HG03442 (cell line): ENCODE measurements at regions not wholly inside any gene's neighbourhood (a gene's known extent, or its start where the extent isn't known, plus 50 kb on each side); places are given as distances from the start of the nearest gene placed in this dataset.
"Not testable (repeated sequence)": the region's sequence is repeated elsewhere in the genome, so short reads cannot be mapped to it uniquely, and the experiment has no call there.

Experiments
- ATAC-seq: cut with Tn5 transposase; IDR thresholded peaks from one replicate; pipeline ENCODE4 v1.9.1; 2021; ENCODE audit warnings: mild to moderate bottlenecking, moderate library complexity; ENCODE audit not compliant: unreplicated experiment

DNA sequence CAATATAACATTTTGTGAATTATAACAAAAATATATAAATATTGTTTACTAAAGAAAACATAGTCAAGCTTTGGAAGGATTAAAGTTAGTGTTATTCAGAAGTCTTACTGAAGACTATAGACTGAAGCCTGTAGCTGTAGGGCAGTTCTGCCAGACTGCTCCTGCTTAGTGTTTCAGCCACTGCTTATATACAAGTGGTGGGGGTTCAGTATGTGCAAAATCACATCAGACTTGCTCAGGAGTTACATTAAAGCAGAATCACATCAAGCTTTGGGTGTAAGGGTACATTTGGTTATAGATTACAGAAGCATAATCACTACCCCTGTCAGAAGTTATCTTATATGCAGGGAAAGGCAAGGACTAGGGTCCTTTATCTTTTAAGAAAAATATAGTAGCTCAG lies 653.8 kb downstream of the ANKRD7 start:
- no peak for ATAC-seq

DNA sequence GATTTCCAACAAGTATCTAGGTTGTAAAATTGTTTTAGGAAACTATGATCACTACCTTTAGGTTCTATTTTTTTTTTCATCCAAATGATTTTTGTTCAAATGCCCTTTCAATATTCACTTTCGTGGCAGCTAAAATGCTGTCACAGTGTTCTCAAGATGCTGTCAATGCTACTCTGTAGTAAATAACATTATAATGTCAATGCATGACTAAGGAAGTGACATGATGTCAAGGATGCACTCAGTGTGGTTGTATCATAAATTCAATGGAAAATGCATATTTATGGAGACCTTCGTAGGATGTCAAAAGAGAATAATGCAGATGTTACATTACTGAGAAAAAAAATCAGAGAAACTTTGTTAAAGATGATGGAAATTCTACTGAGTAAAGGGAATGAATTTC lies 673.8 kb downstream of the ANKRD7 start:
- no peak for ATAC-seq

DNA sequence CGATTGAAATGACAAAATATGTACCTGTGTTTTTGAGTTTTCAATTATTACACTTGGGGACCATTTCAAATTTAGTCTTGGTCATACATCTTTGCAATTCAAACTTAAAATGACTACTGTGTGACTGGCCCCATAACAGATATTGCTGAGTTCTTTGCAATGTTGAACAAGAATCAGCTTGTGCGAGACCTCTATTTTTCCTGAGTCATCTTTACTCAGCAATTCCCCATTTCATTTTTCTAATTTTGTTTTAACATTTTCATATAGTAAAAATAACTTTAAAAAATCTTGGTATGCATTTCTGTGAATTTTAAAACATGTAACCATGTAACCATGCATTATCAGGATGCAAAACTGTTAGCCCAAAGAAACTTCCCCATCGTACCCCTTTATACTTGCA lies 678.1 kb downstream of the ANKRD7 start:
- ATAC-seq = no peak

DNA sequence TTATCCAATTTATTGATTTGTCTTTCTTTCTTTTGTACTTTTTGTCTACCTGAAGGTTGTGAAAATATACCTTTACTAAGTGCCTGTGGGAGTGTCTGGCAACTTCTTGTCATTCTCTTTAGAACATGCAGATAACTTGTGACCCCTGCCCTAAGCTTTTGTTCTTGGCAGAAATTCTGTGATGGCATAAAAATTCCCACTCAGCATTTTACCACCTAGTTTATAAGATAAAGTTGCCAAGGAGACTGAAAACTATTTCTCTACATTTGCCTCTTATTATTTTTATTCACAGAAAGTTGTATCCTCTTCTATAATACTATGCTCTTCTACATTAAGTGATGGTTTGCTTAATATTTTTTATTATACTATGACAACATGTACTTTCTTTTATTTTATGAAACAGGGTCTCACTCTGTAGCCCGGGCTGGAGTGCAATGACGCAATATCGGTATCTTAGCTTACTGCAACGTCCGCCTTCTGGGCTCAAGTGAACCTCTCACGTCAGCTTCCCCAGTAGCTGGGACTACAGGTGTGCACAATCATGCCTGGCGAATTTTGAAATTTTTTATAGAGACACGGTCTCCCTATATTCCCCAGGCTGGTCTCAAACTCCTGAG lies 683.5 kb downstream of the ANKRD7 start:
- no peak for ATAC-seq

DNA sequence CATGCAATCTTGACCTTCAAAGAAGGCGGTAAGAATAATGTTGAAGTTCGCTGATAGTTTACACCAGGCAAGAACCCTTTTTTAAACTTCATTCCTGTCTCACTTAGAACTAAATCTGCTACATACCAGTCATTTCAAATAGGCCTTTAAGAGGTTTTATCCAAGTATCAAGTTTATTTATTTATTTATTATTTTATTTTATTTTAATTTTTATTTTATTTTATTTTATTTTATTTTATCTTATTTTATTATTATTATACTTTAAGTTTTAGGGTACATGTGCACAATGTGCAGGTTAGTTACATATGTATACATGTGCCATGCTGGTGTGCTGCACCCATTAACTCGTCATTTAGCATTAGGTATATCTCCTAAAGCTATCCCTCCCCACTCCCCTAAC lies 691.6 kb downstream of the ANKRD7 start:
- not testable (repeated sequence) for ATAC-seq

DNA sequence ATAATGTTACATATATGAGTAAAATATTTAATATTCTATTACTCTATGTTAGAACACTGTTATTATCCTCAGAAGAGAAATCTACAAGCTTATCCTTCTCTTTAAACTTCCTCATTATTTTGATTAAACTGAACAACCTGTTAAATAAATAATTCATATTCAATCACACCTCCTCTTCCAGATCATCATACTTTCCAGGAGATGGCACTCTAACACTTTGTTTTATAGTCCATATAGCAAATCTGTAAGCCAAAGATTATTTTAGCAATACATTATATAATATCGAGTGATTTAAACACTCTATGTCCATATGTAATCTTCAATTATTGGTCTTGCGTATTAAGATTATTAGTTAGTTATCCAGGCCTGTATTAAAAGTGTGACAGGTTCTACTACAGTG lies 694.1 kb downstream of the ANKRD7 start:
- no peak for ATAC-seq

DNA sequence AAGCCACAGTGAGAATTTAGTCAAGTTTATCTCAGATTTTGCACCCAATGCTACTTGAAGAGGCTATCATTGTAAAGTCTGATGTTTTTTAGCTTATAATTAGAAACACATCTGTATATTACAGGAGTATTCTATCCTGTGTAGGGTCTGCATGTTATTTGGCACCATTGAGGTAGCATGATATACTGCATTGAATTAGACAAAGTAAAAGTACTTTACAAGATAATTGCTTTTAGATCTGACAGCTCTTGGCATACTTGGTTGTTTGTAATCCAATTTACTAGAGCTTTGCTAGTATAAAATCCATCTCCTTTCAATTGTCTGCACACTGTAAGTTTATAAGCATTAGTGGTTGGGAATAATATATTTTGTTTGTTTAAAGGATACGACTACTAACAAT lies 714.3 kb downstream of the ANKRD7 start:
- ATAC-seq = no peak

DNA sequence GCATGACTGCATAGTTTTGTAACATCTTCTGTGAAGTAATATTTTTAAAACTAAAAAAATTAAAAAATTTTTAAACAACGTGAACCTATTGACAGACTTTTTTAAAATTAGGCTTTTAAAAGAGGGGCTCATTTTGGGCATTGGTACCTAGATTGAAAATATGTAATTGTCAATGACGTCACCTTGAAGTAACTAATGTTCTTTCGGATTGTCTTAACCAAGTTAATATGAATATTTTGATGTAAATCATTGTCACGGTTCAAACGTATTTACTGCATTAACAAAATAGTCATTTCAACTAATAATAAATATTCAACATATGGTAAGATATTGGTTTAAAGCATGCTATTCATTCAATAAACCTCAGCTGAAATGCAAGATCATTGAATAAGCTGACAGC lies 719.8 kb downstream of the ANKRD7 start:
- ATAC-seq = no peak

DNA sequence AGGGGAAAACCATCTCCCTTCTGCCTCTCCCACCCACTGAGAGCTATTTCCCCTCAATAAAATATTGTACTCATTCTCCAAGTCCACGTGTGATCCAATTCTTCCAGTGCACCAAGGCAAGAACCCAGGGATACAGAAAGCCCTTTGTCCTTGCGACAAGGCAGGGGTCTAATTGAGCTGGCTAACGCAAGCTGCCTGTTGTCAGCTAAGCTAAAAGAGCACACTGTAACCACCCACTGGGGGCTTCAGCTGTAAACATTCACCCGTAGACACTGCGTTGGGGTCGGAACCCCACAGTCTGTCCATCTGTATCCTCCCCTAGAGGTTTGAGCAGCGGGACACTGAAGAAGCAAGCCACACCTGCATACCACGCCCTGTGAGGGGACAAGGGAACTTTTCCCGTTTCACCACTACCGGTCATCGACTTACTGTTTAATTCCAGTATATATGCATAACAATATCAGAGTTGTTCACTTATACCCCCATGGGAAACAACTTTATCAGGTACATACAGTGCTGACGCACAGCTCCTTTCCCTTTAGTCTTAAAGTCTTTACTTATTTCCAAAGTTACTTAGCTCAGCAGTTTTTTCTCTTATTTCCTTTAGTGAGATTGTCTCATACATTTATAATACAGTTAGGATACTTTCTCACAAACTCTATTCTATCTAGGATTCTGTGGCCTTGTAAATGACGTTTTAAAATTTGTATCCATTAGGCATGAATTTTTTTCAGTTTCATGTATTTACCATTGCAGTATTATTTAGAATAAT lies 721.6 kb downstream of the ANKRD7 start:
- ATAC-seq = no peak

DNA sequence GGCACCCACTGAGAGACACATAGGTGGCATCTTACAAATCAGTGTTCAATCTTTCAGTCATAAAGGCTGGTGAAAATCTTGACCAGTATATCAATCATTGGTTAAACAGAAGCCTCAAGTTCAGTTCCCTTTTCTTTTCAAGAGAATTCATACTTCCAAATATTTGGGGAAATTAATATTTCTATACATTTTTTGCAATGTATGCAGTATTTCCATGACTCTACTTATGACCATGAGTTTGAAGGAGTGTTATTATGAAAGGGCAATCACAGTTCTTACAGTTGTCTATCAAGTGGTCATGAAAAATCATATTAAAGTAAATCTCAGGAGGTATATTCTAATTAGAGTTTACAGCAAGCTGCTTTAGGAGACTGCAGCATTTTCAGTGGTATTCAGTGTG lies 724.0 kb downstream of the ANKRD7 start:
- ATAC-seq = no peak

DNA sequence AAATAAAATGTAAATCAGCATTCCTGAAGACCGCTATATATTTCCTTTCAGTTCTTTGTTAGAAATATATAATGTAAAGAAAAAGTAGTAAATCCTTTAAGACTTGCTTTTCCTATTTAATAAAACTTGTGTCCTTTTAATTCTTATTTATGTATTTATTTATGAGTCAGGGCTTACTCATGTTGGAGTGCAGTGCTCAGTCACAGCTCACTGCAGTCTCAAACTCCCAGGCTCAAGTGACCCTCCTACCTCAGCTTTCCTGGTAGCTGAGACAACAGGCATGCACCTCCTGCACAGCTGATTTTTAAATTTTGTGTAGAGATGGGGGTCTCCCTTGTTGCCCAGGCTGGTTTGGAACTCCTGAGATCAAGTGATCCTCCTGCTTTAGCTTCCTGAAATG lies 724.5 kb downstream of the ANKRD7 start:
- no peak for ATAC-seq

DNA sequence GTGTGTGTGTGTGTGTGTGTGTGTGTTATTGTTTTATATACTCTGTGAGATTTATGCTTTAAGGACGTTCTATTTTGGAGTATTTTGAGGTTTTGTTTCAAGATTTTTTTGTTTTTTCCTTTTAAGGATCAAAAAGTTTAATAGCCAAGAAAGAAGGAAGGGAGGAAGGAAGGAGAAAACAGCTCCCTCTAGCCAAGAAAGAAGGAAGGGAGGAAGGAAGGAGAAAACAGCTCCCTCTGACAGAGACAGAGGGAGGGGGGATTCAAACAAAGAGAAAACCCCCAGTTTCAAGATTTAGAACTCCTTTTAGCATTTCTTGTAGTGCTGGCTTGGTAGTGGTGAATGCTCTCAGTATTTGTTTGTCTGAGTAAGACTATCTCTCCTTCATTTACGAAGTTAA lies 731.8 kb downstream of the ANKRD7 start:
- not testable (repeated sequence) for ATAC-seq

DNA sequence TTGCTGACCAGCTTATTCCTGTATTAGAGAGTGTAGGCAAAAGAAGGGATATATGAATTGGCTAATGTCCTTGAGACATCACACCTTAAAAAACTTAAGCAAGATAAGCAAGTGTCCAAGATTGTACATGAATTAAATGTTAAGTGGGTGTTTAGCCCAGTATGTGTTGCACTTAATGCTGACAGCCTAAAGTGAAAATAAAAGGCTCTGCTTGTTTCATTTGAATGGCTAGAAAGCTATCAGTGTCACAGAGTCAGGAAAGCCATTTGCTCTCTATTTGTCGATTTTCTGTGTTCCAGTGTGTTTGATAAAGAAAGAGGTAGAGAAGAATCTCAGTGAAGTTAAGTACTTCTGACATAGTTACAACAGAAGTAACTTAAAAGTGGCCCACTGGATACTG lies 744.9 kb downstream of the ANKRD7 start:
- ATAC-seq = no peak

DNA sequence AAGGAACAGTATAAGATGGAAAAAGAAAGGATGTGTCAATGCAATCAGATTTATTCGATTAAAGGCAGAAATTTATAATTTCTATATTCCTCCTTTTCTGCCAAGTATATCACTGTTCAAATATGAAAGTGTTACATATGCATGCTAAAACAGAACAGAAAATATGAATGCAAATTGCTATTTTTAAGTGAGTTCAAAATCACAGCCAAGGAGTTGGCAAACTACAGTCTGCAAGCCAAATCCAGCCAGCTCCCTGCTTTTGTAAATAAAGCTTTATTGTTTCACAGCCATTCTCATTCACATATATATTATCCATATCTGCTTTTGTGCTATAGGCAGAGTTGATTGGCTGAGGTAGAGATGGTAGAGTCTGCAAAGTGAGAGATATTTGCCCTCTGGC lies 747.2 kb downstream of the ANKRD7 start:
- no peak for ATAC-seq

DNA sequence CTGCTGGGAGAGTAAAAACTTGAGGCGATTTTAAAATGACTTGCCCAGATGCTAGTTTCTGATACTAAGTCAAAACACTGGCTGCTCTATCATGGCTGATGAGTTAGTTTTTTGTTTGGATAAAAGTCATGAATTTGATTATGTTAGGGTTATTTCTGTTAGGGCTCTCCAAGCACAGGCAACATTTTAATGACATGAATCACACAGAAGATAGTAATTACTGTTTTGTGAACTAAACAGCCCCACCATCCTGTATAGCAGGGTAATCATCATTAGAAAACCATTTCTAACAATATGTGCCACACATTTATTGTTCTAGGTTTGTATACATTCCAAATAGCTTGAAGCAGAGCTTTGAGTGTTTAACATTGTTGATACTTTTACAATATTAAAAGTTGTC lies 750.3 kb downstream of the ANKRD7 start:
- no peak for ATAC-seq

DNA sequence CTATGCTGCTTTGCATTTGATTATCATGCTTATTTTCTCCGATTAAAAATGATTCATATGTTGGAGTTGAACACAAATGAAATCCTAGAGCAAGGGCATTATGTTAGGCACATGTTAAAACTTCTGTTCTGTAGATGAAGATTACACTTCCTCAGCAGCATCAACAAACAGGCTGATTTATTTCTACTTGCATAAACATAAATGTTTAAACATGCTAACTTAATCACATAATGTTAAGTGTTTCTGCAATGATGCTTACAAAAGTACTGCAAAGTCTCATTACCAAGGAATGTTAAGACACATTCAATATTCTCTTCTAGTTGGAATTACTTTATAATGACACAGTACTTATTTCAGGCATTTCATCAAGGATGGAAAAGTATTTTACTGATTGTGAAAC lies 770.8 kb downstream of the ANKRD7 start:
- no peak for ATAC-seq

DNA sequence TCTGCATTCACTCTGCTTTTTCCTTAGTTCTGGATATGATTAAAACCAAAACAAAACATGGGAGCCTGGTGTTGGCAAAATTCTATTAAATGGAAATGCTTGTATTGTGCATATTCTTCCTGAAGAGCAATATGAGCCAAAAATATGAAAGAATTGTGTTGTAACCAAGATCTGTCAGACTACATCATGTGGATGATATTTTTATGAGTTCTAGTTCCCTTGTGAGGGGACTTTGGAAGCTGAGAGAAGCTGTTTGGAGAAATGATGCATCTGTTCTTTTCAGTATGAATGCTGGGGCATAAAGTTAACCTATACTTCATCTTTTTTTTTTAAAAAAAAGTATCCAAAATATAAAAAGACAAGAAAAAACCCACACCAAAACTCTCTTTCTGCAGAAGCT lies 782.7 kb downstream of the ANKRD7 start:
- ATAC-seq = no peak

DNA sequence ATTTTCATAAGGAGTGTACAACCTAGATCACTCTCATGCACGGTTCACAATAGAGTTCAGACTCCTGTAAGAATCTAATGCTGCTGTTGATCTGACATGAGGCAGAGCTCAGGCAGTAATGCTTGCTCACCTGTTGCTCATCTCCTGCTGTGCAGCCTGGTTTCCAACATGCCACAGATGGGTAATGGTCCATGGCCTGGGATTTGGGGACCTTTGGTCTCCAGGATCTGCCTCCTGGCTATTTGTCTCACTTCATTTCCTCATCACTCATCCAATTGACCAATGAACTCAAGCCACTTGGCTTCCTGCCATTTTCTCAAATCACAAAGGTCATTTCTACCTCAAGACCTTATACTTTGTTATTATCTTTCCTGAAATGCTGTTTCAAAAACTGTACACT lies 786.1 kb downstream of the ANKRD7 start:
- no peak for ATAC-seq

DNA sequence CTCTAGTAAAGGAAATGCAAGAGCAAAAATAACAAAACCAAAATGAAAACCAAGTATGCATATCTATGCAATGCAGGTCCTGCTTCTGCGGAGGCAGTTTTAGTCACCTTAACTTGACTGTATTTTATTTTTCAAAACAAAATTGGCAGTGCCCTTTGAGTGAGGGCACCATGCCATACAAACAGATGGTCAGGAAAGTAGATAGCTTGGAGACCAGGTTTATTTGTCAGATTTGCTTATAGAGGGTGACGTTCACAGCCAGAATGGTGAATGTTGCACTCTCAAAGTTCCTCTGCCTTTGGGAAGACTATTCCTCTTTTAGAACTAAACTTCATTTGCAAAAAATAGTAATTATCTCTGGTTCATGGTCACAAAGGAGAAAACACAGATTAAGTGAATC lies 801.9 kb downstream of the ANKRD7 start:
- no peak for ATAC-seq

DNA sequence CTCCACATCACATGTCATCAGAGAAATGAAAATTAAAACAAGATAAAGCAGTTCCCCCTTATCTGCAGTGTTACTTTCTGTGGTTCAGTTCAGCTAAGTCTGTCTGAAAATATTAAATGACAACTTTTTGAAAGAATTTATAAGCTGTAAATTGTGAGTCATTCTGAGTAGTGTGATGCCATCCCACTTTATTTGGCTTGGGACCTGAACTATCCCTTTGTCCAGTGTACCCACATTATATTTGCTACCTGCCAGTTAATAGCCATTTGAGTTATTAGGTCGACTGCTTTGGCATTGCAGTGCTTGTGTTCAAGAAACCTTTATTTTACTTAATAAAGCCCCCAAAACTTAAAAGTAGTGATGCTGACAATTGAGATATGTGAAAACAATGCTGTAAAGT lies 804.2 kb downstream of the ANKRD7 start:
- ATAC-seq = no peak

DNA sequence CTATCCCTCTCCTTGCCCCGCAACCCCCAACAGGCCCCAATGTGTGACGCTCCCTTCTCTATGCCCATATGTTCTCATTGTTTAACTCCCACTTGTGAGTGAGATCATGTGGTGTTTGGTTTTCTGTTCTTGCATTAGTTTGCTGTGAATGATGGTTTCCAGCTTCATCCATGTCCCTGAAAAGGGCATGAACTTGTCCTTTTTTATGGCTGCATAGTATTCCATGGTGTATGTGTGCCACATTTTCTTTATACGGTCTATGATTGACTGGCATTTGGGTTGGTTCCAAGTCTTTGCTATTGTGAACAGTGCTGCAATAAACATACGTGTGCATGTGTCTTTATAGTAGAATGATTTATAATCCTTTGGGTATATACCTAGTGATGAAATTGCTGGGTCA lies 807.6 kb downstream of the ANKRD7 start:
- ATAC-seq = not testable (repeated sequence)

DNA sequence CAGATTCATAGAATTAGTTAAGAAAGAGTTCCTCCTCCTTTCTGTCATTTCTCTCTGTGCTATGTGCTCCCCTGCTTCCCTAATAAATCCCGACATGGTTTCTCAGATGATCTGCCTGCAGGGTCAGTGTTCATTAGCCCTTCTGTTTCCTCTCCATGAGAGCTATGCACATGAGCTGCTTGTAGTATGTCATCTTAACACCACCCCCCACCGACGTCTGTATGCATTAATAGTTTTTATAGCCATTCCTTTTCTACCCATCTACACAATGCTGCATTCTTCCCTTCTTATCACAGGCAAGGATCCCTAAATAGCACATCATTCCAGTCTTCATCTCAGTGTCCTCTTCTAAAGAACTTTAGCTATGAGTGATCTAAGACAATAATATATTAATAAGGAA lies 809.1 kb downstream of the ANKRD7 start:
- no peak for ATAC-seq

DNA sequence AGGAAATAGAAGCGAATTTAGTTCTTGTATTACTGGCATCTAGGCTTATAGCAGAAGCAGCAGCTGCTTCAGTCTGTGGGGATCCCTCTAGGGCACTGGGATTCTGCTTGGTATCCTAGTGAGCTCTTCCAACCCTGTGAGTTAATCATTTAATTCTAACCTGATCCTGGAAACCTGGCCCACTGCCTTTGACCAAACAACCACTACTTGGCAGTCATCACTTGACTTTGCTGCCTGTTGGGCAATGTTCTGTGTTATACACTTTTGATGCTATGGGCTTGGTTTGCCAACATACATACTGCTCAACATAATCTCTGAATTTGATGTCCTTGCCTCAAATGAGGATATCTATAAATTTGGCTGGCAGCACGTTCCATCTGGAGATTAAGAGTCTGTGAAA lies 813.4 kb downstream of the ANKRD7 start:
- no peak for ATAC-seq
